WTC11 (cell line): ENCODE measurements at regions not wholly inside any gene's neighbourhood (a gene's known extent, or its start where the extent isn't known, plus 50 kb on each side); places are given as distances from the start of the nearest gene placed in this dataset.

Experiments used
- ATF1 ChIP-seq: sonication (generic); formaldehyde crosslinking; IDR thresholded peaks from 2 replicates; pipeline ENCODE4 v1.8.1; 2023; ENCODE audit warnings: mild to moderate bottlenecking, moderate library complexity, missing genetic modification reagents
- CREM ChIP-seq: sonication (generic); formaldehyde crosslinking; IDR thresholded peaks from 2 replicates; pipeline ENCODE4 v1.8.1; 2022; ENCODE audit warnings: mild to moderate bottlenecking, missing genetic modification reagents, moderate library complexity
- CTCF ChIP-seq: fragments of 200-600 bp; IDR thresholded peaks from 2 replicates; pipeline ENCODE4 v1.8.0; 2022; ENCODE audit warnings: antibody characterized with exemption
- E2F1 ChIP-seq: sonication (generic); formaldehyde crosslinking; IDR thresholded peaks from 2 replicates; pipeline ENCODE4 v1.8.0; 2022; ENCODE audit warnings: mild to moderate bottlenecking, missing genetic modification reagents
- FOXP4 ChIP-seq: sonication (generic); formaldehyde crosslinking; IDR thresholded peaks from 2 replicates; pipeline ENCODE4 v1.8.0; 2022; ENCODE audit warnings: mild to moderate bottlenecking, missing genetic modification reagents
- IRF1 ChIP-seq: sonication (generic); formaldehyde crosslinking; IDR thresholded peaks from 2 replicates; pipeline ENCODE4 v1.8.0; 2023; ENCODE audit warnings: missing genetic modification reagents
- MAX ChIP-seq: sonication (generic); formaldehyde crosslinking; IDR thresholded peaks from 2 replicates; pipeline ENCODE4 v1.8.0; 2022; ENCODE audit warnings: mild to moderate bottlenecking, missing genetic modification reagents
- MYBL2 ChIP-seq: sonication (generic); formaldehyde crosslinking; IDR thresholded peaks from 2 replicates; pipeline ENCODE4 v1.8.1; 2023; ENCODE audit warnings: mild to moderate bottlenecking, moderate library complexity, missing genetic modification reagents
- USF1 ChIP-seq: sonication (generic); formaldehyde crosslinking; IDR thresholded peaks from 2 replicates; pipeline ENCODE4 v1.8.0; 2022; ENCODE audit warnings: mild to moderate bottlenecking, missing genetic modification reagents
- ZNF121 ChIP-seq: sonication (generic); formaldehyde crosslinking; IDR thresholded peaks from 2 replicates; pipeline ENCODE4 v1.8.0; 2023; ENCODE audit warnings: missing genetic modification reagents
- ZNF416 ChIP-seq: fragments of 250-450 bp; sonication (Bioruptor Pico); IDR thresholded peaks from 2 replicates; pipeline ENCODE4 v1.9.0; 2021; ENCODE audit warnings: mild to moderate bottlenecking, inconsistent platforms
- ZSCAN18 ChIP-seq: fragments of 250-450 bp; sonication (Bioruptor Pico); IDR thresholded peaks from 2 replicates; pipeline ENCODE4 v2.1.2; 2022; ENCODE audit warnings: mild to moderate bottlenecking, moderate library complexity

GRCh38 chr4:187192266-187192665 is 468.6 kb upstream of the FAT1 start:
- TF ChIP-seq CTCF (no peak), MAX (CRISPR knock-in tag) (no peak), ZNF121 (no peak), USF1 (no peak), ZNF416 (CRISPR knock-in tag) (no peak), CREM (CRISPR knock-in tag) (no peak), FOXP4 (no peak), IRF1 (CRISPR knock-in tag) (no peak), ATF1 (no peak), ZSCAN18 (CRISPR knock-in tag) (no peak), MYBL2 (CRISPR knock-in tag) (no peak), E2F1 (CRISPR knock-in tag) (no peak)
